ENCODE measurements at regions not wholly inside any gene's neighbourhood (a gene's known extent, or its start where the extent isn't known, plus 50 kb on each side); places are given as distances from the start of the nearest gene placed in this dataset.

DNA sequence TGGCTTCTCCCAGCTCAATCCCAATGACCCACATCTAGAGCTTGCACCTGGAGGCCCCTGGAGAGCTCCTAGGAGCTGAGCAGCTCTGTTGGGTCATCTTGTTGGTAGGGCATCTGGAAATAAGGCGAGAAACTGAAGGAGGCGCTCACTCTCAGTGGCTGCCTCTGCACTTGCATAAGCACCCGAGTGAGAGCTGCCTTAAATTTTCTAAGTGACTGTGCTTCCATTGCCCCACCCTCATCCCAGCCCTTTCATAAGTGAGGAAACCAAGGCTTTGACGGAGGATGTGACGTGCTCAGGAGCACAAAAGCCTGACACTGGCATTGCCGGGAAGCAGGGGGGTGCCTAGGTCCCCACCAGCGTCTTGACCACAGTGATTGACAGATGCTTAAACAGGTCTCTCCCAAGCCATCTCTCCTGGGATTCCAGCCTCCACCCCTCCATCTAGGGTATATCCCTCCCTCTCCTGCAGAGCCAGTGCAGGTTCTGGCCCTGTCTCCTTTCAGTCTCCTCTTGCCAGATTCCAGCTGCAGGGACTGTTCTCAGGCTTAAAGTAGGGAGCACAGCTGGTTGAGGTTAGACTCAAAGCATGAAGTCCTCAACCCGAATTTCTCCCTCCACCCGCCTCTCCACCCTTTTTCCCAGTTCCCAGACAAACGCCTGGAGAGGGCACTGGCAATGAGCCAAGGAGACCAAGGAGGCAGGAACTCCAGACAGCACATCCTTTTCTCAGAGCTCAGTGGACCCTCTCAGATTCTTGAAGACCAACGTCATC, 113.7 kb downstream of the IRX5 start:
- Mint-ChIP-seq H3K36me3 (ENCODE audit: low read depth) (no peaks in the 10 kb centered on the region), H3K4me1 (ENCODE audit: low read depth) (no peaks in the 10 kb centered on the region)
- TF ChIP-seq, protein P1, sequence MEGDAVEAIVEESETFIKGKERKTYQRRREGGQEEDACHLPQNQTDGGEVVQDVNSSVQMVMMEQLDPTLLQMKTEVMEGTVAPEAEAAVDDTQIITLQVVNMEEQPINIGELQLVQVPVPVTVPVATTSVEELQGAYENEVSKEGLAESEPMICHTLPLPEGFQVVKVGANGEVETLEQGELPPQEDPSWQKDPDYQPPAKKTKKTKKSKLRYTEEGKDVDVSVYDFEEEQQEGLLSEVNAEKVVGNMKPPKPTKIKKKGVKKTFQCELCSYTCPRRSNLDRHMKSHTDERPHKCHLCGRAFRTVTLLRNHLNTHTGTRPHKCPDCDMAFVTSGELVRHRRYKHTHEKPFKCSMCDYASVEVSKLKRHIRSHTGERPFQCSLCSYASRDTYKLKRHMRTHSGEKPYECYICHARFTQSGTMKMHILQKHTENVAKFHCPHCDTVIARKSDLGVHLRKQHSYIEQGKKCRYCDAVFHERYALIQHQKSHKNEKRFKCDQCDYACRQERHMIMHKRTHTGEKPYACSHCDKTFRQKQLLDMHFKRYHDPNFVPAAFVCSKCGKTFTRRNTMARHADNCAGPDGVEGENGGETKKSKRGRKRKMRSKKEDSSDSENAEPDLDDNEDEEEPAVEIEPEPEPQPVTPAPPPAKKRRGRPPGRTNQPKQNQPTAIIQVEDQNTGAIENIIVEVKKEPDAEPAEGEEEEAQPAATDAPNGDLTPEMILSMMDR (IDR thresholded peaks at IDR 0.05) = no peak

DNA sequence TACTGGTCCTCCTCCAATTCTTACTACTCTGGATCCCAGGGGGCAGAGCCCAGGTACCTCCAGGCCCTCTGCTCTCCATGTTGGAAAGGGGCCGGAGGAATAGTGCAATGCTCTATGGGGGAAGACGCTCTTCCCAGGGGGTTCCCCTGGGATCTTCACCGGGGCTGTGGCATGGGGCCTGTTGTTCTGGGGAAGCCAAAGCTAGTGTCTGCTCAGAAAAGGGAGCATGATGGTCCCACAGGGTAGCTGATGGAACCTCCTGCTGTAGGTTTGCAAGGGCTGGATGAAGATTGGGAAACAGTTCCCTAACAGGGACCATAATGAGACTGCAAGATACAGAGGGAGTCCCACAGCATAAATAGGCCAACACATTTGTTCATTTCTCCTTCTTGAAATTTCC, 114.7 kb downstream of the IRX5 start:
- Mint-ChIP-seq H3K9me3 (ENCODE audit: low read depth) (no peaks in the 10 kb centered on the region), H3K4me1 (ENCODE audit: low read depth) (no peaks in the 10 kb centered on the region), H3K27me3 (ENCODE audit: low read depth) (peaks cover 24% of the 10 kb centered on the region), H3K4me3 (ENCODE audit: unreplicated experiment) (no peak overlapping the region), H3K27ac (ENCODE audit: unreplicated experiment) (no peak overlapping the region), H3K36me3 (ENCODE audit: low read depth) (no peaks in the 10 kb centered on the region)
- TF ChIP-seq, protein P1 (IDR thresholded peaks at IDR 0.05) = no peak
- DNase-seq (ENCODE audit: low spot score) = no peak

More for the DNA sequence above, 113.7 kb downstream of the IRX5 start:
- Mint-ChIP-seq H3K27me3 (ENCODE audit: low read depth) (peaks cover 24% of the 10 kb centered on the region), H3K9me3 (ENCODE audit: low read depth) (no peaks in the 10 kb centered on the region), H3K4me3 (ENCODE audit: unreplicated experiment) (no peak overlapping the region), H3K27ac (ENCODE audit: unreplicated experiment) (no peak overlapping the region)
- DNase-seq (ENCODE audit: low spot score) = no peak

- no peak for DNase-seq (ENCODE audit: low spot score)
- no peaks in the 10 kb centered on the region for H3K9me3 Mint-ChIP-seq (ENCODE audit: low read depth)
- H3K4me1 Mint-ChIP-seq (ENCODE audit: low read depth) = no peaks in the 10 kb centered on the region
- H3K27ac Mint-ChIP-seq (ENCODE audit: unreplicated experiment) = no peak overlapping the region
- H3K27me3 Mint-ChIP-seq (ENCODE audit: low read depth) = peaks cover 26% of the 10 kb centered on the region
- no peaks in the 10 kb centered on the region for H3K36me3 Mint-ChIP-seq (ENCODE audit: low read depth)
- H3K4me3 Mint-ChIP-seq (ENCODE audit: unreplicated experiment) = no peak overlapping the region
- TF ChIP-seq, protein P1 (IDR thresholded peaks at IDR 0.05) = no peak
Observed at GRCh38 chr16:55045756-55046460, 115.2 kb downstream of the IRX5 start.

DNA sequence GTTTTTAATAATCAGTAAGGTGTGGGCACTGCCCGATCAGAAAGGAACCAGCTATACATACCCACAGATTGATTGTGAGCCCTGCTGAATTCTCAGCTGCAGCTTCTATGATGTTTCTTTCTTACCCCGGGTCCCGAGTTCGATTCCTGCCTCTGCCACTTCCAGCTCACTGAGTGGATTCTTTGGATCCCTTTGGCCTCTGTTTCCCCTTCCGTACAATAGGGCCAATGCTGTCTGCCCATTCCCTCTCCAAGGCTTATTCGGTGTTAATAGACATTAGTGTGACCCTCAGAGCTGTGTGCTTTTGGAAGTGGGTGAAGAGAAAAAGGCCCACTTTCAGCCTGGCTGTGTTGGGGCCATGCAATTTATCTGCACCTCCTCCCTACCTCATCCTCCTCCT, 115.8 kb downstream of the IRX5 start:
- TF ChIP-seq, protein P1 (IDR thresholded peaks at IDR 0.05) = no peak
- Mint-ChIP-seq H3K4me3 (ENCODE audit: unreplicated experiment) (no peak overlapping the region), H3K36me3 (ENCODE audit: low read depth) (no peaks in the 10 kb centered on the region), H3K27me3 (ENCODE audit: low read depth) (peaks cover 30% of the 10 kb centered on the region), H3K9me3 (ENCODE audit: low read depth) (no peaks in the 10 kb centered on the region), H3K4me1 (ENCODE audit: low read depth) (no peaks in the 10 kb centered on the region), H3K27ac (ENCODE audit: unreplicated experiment) (no peak overlapping the region)
- no peak for DNase-seq (ENCODE audit: low spot score)

GRCh38 chr16:55046916-55047315, 116.3 kb downstream of the IRX5 start:
- H3K4me1 Mint-ChIP-seq (ENCODE audit: low read depth) = no peaks in the 10 kb centered on the region
- TF ChIP-seq, protein P1 (IDR thresholded peaks at IDR 0.05) = no peak
- DNase-seq (ENCODE audit: low spot score) = no peak
- H3K4me3 Mint-ChIP-seq (ENCODE audit: unreplicated experiment) = no peak overlapping the region
- no peaks in the 10 kb centered on the region for H3K36me3 Mint-ChIP-seq (ENCODE audit: low read depth)
- peaks cover 30% of the 10 kb centered on the region for H3K27me3 Mint-ChIP-seq (ENCODE audit: low read depth)
- no peak overlapping the region for H3K27ac Mint-ChIP-seq (ENCODE audit: unreplicated experiment)
- H3K9me3 Mint-ChIP-seq (ENCODE audit: low read depth) = no peaks in the 10 kb centered on the region
